GM12892 (cell line): ENCODE measurements at regions not wholly inside any gene's neighbourhood (a gene's known extent, or its start where the extent isn't known, plus 50 kb on each side); places are given as distances from the start of the nearest gene placed in this dataset.

Experiments used
- POLR2A ChIP-seq: IDR thresholded peaks from 2 replicates; pipeline ENCODE4 v1.6.1; 2011; ENCODE audit warnings: low read depth, low read length, control low read depth
- POLR2AphosphoS5 ChIP-seq: IDR thresholded peaks from 2 replicates; pipeline ENCODE4 v1.6.1; 2011; ENCODE audit warnings: low read depth, low read length, control low read depth

DNA sequence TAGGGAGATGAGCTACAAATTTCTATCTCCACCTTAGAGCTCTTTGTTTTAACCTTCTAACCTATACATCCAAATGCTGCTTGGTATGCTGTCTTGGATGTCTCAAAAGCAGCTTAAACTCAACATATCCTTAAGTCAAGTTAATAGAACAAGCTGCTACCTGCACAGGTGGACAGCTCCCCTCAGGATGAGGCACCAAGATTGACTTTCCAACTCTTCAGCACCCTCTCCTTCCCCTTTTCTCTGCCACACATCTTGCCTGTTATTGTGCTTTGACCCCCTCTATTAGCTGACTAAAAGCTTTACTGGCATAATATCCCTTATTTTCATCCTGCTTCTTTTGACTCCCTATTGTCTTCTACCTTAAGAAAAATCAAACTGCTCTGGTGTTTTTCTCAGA is 448.1 kb upstream of the MEX3C start:
- TF ChIP-seq POLR2AphosphoS5 (no peak), POLR2A (no peak)
